PC-3 (cell line): ENCODE measurements at regions not wholly inside any gene's neighbourhood (a gene's known extent, or its start where the extent isn't known, plus 50 kb on each side); places are given as distances from the start of the nearest gene placed in this dataset.

Source experiments
- EZH2 ChIP-seq: fragments of 300-600 bp; sonication (generic); IDR thresholded peaks from one replicate; pipeline ENCODE4 v1.6.1; 2017; ENCODE audit warnings: antibody characterized with exemption, mild to moderate bottlenecking, low read length; ENCODE audit not compliant: unreplicated experiment
- TF ChIP-seq, protein P1 (sequence below): fragments of 300-600 bp; sonication (generic); conservative IDR thresholded peaks from 2 replicates; pipeline ENCODE4 v1.5.1; 2017; ENCODE audit warnings: antibody characterized with exemption, low read depth, mild to moderate bottlenecking, low read length

DNA sequence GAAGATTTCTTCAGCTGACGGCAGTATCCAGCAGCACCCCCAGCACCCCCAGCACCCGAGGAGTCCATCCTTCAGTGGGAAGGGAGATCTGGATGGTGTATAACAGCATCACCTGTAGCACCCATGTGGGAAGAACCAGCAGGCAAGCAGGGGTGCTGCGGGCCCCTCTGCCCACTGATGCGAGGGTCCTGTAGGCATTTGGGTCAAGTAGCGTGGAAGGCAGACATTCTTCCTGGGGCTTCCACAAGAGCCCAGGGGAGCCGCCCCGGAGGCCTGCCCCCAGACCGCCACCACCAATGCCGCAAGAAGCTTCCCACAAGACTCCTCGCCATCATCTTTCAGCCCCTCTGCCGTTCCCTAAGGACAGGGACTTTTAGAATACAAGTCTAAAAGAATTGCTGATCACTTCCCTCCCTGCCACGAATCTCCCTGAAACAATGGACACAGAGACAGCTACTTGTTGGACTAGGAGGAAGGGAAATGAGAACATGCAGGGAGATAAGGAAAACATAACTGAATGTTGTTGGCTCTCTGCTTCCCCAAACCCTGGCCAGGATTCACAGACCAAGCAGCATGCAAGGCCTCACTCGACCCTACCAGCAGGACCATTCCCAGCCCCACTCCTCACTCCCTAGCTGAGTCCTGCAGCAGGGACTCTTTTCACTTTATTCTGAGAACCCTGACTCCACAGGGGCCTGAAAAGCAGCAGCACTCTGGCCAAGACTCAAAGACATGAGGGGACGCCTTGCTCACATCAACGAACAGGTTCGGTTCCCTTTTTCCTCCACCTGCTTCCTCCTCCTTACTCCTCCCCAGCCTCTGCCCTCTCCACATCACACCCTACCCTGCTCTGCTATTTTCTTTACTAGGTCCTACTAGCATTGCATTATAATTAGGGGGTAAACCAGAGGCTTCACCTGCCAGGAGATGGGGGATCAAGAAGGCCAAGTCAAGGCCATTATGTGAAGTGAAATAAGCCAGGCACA, 164.5 kb downstream of the HERPUD2 start:
- TF ChIP-seq, protein P1, sequence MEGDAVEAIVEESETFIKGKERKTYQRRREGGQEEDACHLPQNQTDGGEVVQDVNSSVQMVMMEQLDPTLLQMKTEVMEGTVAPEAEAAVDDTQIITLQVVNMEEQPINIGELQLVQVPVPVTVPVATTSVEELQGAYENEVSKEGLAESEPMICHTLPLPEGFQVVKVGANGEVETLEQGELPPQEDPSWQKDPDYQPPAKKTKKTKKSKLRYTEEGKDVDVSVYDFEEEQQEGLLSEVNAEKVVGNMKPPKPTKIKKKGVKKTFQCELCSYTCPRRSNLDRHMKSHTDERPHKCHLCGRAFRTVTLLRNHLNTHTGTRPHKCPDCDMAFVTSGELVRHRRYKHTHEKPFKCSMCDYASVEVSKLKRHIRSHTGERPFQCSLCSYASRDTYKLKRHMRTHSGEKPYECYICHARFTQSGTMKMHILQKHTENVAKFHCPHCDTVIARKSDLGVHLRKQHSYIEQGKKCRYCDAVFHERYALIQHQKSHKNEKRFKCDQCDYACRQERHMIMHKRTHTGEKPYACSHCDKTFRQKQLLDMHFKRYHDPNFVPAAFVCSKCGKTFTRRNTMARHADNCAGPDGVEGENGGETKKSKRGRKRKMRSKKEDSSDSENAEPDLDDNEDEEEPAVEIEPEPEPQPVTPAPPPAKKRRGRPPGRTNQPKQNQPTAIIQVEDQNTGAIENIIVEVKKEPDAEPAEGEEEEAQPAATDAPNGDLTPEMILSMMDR, result no peak
- no peak for TF ChIP-seq EZH2
